SK-N-SH treated with all-trans-retinoic acid at 6 μM for 48 hours (cell line): ENCODE measurements at regions not wholly inside any gene's neighbourhood (a gene's known extent, or its start where the extent isn't known, plus 50 kb on each side); places are given as distances from the start of the nearest gene placed in this dataset.

Source experiments
- ATAC-seq: fragments of 200-7000 bp; cut with Tn5 transposase; 3 replicates; pipeline ENCODE4 v1.9.1; 2020; ENCODE audit warnings: mild to moderate bottlenecking, moderate library complexity
- ARNTL ChIP-seq: fragments of 450-650 bp; formaldehyde crosslinking; IDR thresholded peaks from 2 replicates; pipeline ENCODE4 v1.5.0; 2020; ENCODE audit warnings: low read depth, mild to moderate bottlenecking, moderate library complexity, borderline replicate concordance
- BACH2 ChIP-seq: fragments of 250-450 bp; sonication (Bioruptor Pico); IDR thresholded peaks from 2 replicates; pipeline ENCODE4 v1.9.0; 2021; ENCODE audit warnings: mild to moderate bottlenecking, borderline replicate concordance
- CSDC2 ChIP-seq: fragments of 250-450 bp; sonication (Bioruptor Pico); IDR thresholded peaks from 2 replicates; pipeline ENCODE4 v1.5.0; 2020; ENCODE audit warnings: mild to moderate bottlenecking, moderate library complexity
- ESRRG ChIP-seq: fragments of 250-450 bp; sonication (Bioruptor Pico); IDR thresholded peaks from 2 replicates; pipeline ENCODE4 v1.6.1; 2021; ENCODE audit warnings: mild to moderate bottlenecking
- GLIS3 ChIP-seq: fragments of 250-450 bp; sonication (Bioruptor Pico); IDR thresholded peaks from 2 replicates; pipeline ENCODE4 v1.5.0; 2020; ENCODE audit warnings: mild to moderate bottlenecking, moderate library complexity
- ISL1 ChIP-seq: fragments of 250-450 bp; sonication (Bioruptor Pico); IDR thresholded peaks from 2 replicates; pipeline ENCODE4 v2.1.2; 2022; ENCODE audit warnings: mild to moderate bottlenecking, moderate library complexity
- OSR1 ChIP-seq: fragments of 250-450 bp; sonication (Bioruptor Pico); IDR thresholded peaks from 2 replicates; pipeline ENCODE4 v1.8.0; 2022; ENCODE audit warnings: moderate library complexity, mild to moderate bottlenecking, inconsistent platforms
- PATZ1 ChIP-seq: fragments of 250-450 bp; sonication (Bioruptor Pico); IDR thresholded peaks from 2 replicates; pipeline ENCODE4 v1.8.0; 2020; ENCODE audit warnings: mild to moderate bottlenecking, moderate library complexity, borderline replicate concordance
- POU6F1 ChIP-seq: fragments of 250-450 bp; sonication (Bioruptor Pico); IDR thresholded peaks from 2 replicates; pipeline ENCODE4 v1.8.0; 2021; ENCODE audit warnings: low read depth, mild to moderate bottlenecking, moderate library complexity, borderline replicate concordance
- PPARA ChIP-seq: fragments of 250-450 bp; sonication (Bioruptor Pico); IDR thresholded peaks from 2 replicates; pipeline ENCODE4 v1.5.0; 2020; ENCODE audit warnings: mild to moderate bottlenecking, borderline replicate concordance
- RARB ChIP-seq: fragments of 250-450 bp; sonication (Bioruptor Pico); IDR thresholded peaks from 2 replicates; pipeline ENCODE4 v1.8.0; 2021; ENCODE audit warnings: mild to moderate bottlenecking, moderate library complexity
- SNAI2 ChIP-seq: fragments of 250-450 bp; sonication (Bioruptor Pico); IDR thresholded peaks from 2 replicates; pipeline ENCODE4 v1.5.0; 2020; ENCODE audit warnings: mild to moderate bottlenecking, moderate library complexity
- TCF4 ChIP-seq: fragments of 250-450 bp; sonication (Bioruptor Pico); IDR thresholded peaks from 2 replicates; pipeline ENCODE4 v1.8.0; 2021; ENCODE audit warnings: mild to moderate bottlenecking, moderate library complexity, borderline replicate concordance
- TOX ChIP-seq: fragments of 250-450 bp; sonication (Bioruptor Pico); IDR thresholded peaks from 2 replicates; pipeline ENCODE4 v1.8.0; 2021; ENCODE audit warnings: mild to moderate bottlenecking, moderate library complexity, borderline replicate concordance
- TSHZ2 ChIP-seq: fragments of 250-450 bp; sonication (Bioruptor Pico); IDR thresholded peaks from 2 replicates; pipeline ENCODE4 v1.5.0; 2020; ENCODE audit warnings: mild to moderate bottlenecking, moderate library complexity
- ZC3H10 ChIP-seq: fragments of 250-450 bp; sonication (Bioruptor Pico); IDR thresholded peaks from 2 replicates; pipeline ENCODE4 v1.5.1; 2021; ENCODE audit warnings: mild to moderate bottlenecking, moderate library complexity
- ZFP3 ChIP-seq: fragments of 250-450 bp; sonication (Bioruptor Pico); IDR thresholded peaks from 2 replicates; pipeline ENCODE4 v1.5.0; 2020; ENCODE audit warnings: mild to moderate bottlenecking, moderate library complexity
- ZFP30 ChIP-seq: fragments of 450-650 bp; formaldehyde crosslinking; IDR thresholded peaks from 2 replicates; pipeline ENCODE4 v1.5.0; 2022; ENCODE audit warnings: mild to moderate bottlenecking, moderate library complexity
- ZNF565 ChIP-seq: fragments of 450-650 bp; formaldehyde crosslinking; conservative IDR thresholded peaks from 2 replicates; pipeline ENCODE4 v1.5.0; 2020; ENCODE audit warnings: low read depth, mild to moderate bottlenecking, moderate library complexity
- ZNF70 ChIP-seq: fragments of 450-650 bp; formaldehyde crosslinking; IDR thresholded peaks from 2 replicates; pipeline ENCODE4 v1.5.0; 2020; ENCODE audit warnings: mild to moderate bottlenecking, moderate library complexity
- ZNF8 ChIP-seq: fragments of 450-650 bp; formaldehyde crosslinking; IDR thresholded peaks from 2 replicates; pipeline ENCODE4 v1.5.0; 2020; ENCODE audit warnings: mild to moderate bottlenecking, moderate library complexity
- TF ChIP-seq, protein P1 (sequence below): fragments of 250-450 bp; sonication (Bioruptor Pico); IDR thresholded peaks from 2 replicates; pipeline ENCODE4 v1.5.1; 2020; ENCODE audit warnings: low read depth, mild to moderate bottlenecking, moderate library complexity
- TF ChIP-seq, protein P2 (sequence below): fragments of 250-450 bp; sonication (Bioruptor Pico); IDR thresholded peaks from 2 replicates; pipeline ENCODE4 v1.5.1; 2021; ENCODE audit warnings: mild to moderate bottlenecking, moderate library complexity

DNA sequence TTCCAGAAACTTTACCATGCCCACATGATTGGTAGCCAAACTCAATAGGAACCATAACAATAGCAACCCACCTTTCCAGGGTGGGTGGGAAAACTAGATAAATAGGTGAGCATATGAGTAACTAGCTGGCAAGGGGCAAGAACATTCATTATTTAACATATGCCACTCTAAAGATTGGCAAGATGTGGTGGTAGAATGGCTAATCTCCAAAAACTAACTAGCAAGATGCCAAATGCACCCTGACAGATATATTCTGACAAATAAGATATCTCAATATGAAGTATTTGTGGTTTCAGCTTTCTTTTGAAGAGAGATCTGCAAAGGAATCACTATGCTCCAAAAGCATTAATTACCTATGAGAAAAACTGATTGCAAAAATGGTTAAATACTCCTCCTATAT is 895.6 kb downstream of the TLE1 start:
- TF ChIP-seq TOX (CRISPR knock-in tag) (no peak), BACH2 (CRISPR knock-in tag) (no peak), POU6F1 (CRISPR knock-in tag) (no peak), ZNF8 (CRISPR knock-in tag) (no peak), PATZ1 (CRISPR knock-in tag) (no peak), ARNTL (CRISPR knock-in tag) (no peak), PPARA (CRISPR knock-in tag) (no peak), GLIS3 (CRISPR knock-in tag) (no peak), ZFP3 (CRISPR knock-in tag) (no peak)
- TF ChIP-seq, protein P1, sequence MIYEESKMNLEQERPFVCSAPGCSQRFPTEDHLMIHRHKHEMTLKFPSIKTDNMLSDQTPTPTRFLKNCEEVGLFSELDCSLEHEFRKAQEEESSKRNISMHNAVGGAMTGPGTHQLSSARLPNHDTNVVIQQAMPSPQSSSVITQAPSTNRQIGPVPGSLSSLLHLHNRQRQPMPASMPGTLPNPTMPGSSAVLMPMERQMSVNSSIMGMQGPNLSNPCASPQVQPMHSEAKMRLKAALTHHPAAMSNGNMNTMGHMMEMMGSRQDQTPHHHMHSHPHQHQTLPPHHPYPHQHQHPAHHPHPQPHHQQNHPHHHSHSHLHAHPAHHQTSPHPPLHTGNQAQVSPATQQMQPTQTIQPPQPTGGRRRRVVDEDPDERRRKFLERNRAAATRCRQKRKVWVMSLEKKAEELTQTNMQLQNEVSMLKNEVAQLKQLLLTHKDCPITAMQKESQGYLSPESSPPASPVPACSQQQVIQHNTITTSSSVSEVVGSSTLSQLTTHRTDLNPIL (CRISPR knock-in tag), result no peak
- ATAC-seq, result no peak

DNA sequence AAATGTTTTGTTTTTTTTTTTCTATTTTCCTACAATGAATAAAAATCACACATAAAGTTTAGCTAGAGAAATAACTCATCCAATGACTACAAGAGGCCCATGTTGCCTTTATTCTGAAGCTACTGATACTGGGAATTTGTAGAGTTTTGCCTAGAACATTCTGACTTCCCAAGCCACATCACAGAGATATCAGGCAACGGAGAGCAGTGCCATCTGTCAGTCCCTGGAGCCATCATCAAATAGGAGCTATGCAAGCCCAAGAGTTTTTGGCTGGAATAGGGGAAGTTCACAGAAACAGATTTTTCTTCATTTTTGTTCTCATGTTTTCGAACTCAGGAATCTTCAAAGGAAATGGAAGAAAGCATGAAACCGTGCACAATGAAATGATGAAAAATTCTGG is 896.6 kb downstream of the TLE1 start:
- TF ChIP-seq, protein P1 (CRISPR knock-in tag), result no peak
- TF ChIP-seq PATZ1 (CRISPR knock-in tag) (no peak), ZNF70 (no peak), TCF4 (CRISPR knock-in tag) (no peak), ISL1 (CRISPR knock-in tag) (no peak), RARB (CRISPR knock-in tag) (no peak), OSR1 (CRISPR knock-in tag) (no peak), ZC3H10 (CRISPR knock-in tag) (no peak), GLIS3 (CRISPR knock-in tag) (no peak), ZFP3 (CRISPR knock-in tag) (no peak), BACH2 (CRISPR knock-in tag) (no peak), TOX (CRISPR knock-in tag) (no peak), ZNF565 (CRISPR knock-in tag) (no peak), ESRRG (CRISPR knock-in tag) (no peak), CSDC2 (CRISPR knock-in tag) (no peak)
- TF ChIP-seq, protein P2, sequence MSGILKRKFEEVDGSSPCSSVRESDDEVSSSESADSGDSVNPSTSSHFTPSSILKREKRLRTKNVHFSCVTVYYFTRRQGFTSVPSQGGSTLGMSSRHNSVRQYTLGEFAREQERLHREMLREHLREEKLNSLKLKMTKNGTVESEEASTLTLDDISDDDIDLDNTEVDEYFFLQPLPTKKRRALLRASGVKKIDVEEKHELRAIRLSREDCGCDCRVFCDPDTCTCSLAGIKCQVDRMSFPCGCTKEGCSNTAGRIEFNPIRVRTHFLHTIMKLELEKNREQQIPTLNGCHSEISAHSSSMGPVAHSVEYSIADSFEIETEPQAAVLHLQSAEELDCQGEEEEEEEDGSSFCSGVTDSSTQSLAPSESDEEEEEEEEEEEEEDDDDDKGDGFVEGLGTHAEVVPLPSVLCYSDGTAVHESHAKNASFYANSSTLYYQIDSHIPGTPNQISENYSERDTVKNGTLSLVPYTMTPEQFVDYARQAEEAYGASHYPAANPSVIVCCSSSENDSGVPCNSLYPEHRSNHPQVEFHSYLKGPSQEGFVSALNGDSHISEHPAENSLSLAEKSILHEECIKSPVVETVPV (CRISPR knock-in tag), result no peak
- no peak for ATAC-seq

GRCh38 chr9:80791836-80792235 is 897.5 kb downstream of the TLE1 start:
- no peak for ATAC-seq
- TF ChIP-seq ZC3H10 (CRISPR knock-in tag), result no peak
- TF ChIP-seq SNAI2 (CRISPR knock-in tag), result no peak
- TF ChIP-seq TSHZ2 (CRISPR knock-in tag), result no peak
- TF ChIP-seq ZNF565 (CRISPR knock-in tag), result no peak
- TF ChIP-seq OSR1 (CRISPR knock-in tag), result no peak
- no peak for TF ChIP-seq ESRRG (CRISPR knock-in tag)
- no peak for TF ChIP-seq ZFP30 (CRISPR knock-in tag)
- no peak for TF ChIP-seq PATZ1 (CRISPR knock-in tag)
- no peak for TF ChIP-seq RARB (CRISPR knock-in tag)
- TF ChIP-seq PPARA (CRISPR knock-in tag), result no peak
- no peak for TF ChIP-seq ZNF70
- TF ChIP-seq BACH2 (CRISPR knock-in tag), result no peak
